NCI-H2227 treated with DMSO at 0.1 percent for 48 hours (cell line): ENCODE measurements at regions not wholly inside any gene's neighbourhood (a gene's known extent, or its start where the extent isn't known, plus 50 kb on each side); places are given as distances from the start of the nearest gene placed in this dataset.
"Not testable (repeated sequence)": the region's sequence is repeated elsewhere in the genome, so short reads cannot be mapped to it uniquely, and the experiment has no call there.

Experiments used
- DNase-seq: peaks from one replicate; lab custom pipeline; 2025; lab: John Stamatoyannopoulos, UW

DNA sequence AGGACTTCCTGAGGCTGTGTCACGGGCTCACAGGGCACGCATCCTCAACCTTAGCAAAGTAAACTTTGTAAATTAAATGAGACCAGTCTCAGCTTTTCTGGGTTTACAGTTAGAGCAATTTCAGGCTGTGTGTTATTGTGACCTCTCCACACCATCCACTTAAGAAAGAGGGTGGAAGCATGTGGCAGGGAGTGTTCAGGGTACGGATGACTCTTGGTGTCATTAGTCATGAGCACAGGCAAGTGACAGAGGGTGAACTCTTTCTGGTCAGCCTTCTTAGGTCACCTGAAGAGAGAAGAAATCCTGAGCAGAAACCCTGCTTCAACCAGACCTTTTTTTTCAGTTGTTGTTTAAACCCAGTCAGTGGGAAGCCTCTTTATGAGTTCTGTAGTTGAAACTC is 207.9 kb downstream of the ICOS start:
- DNase-seq: no peak

DNA sequence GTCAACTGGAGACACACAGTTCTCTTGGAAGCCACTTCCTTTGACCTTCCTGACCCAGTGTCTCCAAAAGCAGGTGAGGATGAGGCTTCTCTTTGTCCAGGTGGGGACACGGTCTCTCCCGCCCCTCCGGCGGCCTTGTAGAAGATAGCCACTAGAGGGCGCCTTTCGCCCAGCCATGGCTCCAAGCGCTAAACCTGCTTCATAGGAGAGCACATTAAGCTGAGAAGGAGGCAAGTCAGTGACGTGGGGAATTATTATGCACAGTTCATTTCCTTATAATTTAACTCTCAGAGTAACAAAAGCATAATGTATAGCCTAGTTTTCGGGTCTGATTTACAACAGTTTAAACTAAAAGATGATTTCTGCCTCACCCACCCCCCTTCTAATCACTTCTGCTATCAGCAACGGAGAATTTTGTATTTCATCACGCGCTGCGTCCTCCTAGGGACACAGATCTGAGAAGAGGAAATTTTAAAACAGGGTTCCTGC is 208.7 kb downstream of the ICOS start:
- DNase-seq: peak; percentile 87

DNA sequence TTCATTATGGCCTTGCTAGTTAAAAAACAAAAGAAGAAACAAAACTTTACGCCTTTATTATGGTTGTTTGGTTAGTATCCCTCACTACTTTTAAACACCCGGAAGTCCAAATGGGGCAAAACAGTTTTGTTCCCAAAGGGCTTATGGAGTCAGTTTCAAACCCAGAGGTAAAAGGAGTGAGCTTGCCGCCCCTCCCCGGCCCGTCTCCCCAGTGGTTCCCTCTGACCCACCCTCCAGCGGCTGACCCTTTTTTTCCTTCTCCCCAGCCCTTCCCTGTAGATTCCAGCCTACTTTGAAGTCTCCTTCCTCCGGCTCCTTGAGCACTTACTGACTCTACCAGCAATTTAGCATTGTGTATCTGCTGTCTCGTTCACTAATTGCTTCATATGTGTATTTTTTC is 209.2 kb downstream of the ICOS start:
- no peak for DNase-seq

DNA sequence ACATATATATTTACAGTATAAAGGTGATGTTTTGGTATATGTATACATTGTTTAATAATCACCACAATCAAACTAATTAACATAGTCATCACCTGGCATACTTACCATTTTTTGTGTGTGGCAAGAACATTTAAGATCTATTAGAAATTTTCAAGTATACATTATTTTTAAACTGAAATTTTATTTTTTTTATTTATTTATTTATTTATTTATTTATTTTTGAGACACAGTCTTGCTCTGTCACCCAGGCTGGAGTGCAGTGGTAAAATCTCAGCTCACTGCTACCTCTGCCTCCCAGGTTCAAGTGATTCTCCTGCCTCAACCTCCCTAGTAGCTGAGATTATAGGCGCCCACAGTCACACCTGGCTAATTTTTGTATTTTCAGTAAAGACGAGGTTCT is 210.5 kb downstream of the ICOS start:
- not testable (repeated sequence) for DNase-seq

DNA sequence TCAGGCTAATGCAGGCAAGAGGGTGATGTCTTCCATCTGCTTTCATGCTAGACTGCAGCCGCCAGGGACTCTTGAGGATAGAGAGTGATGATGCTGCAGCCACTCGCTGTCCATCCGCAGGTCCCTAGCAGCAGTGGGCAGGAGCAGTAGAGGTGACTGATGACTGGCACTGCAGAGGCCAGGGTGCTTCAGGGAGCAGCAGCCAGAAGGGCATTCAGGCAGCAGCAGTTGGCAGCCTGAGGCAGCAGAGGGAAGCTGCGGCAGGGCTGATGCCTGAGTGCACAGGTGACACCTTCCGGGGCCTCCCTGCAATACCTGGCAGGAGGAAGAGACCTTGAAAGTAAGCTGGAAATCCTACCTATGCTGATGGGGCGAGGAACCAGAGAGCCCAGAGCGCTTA is 214.2 kb downstream of the ICOS start:
- peak; percentile 50 for DNase-seq

DNA sequence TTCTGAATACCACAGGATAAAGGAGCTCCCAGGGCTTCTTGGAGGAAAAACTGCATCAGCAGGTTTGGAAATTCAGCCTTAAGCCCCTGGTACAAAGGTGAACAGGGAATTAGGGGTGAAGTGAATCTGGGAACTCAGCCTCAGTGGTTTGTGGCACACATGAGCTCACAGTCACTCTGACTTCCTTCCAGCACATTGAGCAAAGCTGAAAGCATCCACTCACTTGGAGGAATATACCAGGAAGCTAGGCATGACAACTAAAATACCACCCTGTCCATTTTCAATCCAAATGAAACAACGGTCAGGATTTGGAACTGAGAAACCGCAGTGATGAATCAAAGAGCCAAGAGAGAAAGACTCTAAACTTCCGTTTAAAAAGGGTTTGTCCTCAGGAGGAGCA is 216.1 kb downstream of the ICOS start:
- DNase-seq: peak; percentile 23

DNA sequence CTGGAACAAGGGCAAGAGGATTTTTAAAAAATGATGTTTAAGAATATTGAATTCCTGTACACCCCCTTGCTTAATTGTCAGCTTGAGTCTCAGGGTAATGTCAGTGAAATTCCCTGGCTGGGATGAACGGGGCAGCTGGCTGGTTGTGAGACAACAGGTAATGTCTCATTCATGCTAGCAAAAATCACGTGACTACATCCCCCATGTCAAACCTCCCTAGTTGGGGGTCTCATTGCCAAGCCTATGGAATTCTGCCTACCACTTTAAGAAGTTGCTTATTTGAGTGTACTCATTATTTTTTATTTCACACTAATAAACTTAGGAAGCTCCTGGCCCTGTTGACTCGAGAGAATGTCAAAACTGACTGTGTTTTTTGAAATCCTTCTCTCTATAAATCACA is 218.3 kb downstream of the ICOS start:
- DNase-seq: no peak

DNA sequence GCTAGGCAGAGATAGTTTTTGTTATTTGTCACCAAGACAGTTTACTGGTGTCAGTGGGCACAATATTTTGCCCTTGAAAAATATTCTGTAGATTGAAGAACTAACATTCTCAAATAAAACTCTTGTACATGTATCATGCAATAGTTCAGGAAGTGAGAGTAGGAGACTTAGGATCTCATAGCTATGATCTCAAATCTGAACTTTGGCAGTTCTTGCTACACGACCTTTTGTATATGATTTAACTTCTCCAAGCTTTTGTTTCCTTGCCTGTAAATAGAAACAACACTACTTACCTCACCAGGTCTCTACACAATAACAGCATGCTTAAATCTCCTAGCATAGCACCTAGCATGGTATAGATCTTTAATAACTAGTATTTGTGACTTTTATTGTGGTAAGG is 219.9 kb downstream of the ICOS start:
- no peak for DNase-seq

DNA sequence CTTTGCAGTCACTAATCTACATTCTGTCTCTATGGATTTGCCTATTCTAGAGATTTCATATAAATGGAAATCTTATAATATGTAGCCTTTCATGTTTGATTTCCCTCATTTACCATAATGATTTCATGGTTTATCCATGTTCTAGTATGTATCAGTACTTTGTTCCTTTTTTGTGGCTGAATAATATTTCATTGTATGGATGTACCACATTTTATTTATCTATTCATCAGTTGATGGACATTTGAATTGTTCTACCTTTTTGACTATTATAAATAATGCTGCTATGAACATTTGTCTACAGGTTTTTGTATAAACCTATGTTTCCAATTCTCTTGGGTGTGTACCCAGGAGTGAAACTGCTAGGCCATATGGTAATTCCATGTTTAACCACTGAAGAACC is 221.1 kb downstream of the ICOS start:
- DNase-seq: no peak

DNA sequence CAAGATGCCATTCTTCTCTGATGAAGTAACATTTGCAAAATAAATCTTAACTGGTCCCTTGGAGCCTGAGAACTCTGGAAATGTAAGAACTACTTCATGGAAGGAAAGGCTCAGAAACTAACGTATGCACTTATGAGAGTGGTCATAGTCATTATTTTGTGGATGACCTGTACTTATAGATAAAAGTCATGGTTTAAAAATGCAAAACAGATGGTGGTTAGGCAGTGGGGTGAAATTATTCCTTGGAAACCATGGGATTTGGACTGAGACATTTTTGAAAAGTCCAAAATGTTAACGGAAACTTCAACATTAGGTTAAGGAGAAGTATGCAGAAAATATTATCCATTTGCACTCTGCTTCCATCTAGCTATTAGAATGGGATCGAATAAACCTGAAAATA is 223.0 kb downstream of the ICOS start:
- DNase-seq: no peak

DNA sequence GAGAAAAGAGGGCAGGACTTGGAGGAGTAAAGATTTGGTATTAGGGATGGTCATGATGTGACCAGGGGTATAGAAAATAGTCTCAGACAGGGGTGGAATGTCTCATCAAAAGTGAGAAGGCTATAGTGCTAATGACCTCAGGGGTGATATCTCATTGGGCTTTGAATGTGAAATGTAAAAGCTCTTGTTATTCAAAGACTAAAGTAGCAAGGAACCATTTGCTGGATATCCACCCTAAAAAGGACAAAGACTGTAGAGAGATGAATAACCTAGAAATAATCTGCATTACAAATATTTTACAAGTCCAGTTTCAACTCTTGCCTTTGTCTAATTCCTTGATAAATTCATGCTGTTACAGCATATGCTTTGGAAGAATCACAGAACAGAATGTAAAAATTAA is 224.4 kb downstream of the ICOS start:
- no peak for DNase-seq

DNA sequence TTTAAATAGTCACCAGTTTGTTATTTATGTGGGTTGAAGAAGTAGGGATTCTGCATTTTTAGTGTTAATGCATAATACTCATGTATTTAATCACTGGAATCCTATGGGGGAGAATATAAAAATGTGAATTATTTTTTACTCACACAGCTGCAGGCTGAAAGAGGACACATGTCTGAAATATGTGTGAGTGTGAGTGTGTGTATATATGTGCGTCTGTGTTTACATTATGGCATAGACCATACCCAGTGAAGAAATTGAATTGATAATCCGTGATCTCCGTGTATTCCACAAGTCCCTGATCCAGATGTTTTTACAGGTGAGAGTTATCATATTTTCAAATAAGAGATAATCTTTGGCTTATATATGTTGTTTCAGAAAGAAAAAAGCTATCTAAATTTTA is 225.3 kb downstream of the ICOS start:
- DNase-seq: no peak

DNA sequence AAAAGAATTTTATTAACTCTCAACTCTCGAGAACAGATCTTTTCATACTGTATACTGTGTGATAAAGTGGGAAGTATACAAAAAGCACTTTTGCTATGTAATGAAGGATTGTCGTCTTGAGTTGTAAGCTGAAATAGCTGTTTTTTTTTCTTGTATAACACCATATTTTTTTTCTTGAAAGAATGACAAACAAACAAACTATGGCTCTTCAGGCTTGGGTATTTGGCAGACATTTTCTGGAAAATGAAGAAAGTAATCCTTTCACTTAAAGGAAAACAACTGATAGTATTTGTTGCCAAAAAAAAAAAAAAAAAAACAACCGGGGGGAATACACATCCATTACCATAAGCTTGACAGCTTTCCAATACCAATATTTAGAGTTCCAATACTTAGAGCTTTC is 230.4 kb downstream of the ICOS start:
- DNase-seq: no peak

DNA sequence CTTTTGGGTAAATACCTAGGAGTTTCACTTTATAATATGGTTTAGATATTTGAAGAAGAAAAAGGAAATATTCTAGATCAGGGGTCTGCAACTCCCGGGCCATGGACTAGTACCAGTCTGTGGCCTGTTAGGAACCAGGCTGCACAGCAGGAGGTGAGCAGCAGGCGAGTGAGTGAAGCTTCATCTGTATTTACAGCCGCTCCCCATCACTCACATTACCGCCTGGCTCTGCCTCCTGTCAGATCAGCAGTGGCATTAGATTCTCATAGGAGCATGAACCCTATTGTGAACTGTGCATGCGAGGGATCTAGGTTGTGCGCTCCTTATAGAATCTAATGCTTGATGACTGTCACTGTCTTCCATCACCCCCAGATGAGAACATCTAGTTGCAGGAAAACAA is 231.1 kb downstream of the ICOS start:
- not testable (repeated sequence) for DNase-seq

DNA sequence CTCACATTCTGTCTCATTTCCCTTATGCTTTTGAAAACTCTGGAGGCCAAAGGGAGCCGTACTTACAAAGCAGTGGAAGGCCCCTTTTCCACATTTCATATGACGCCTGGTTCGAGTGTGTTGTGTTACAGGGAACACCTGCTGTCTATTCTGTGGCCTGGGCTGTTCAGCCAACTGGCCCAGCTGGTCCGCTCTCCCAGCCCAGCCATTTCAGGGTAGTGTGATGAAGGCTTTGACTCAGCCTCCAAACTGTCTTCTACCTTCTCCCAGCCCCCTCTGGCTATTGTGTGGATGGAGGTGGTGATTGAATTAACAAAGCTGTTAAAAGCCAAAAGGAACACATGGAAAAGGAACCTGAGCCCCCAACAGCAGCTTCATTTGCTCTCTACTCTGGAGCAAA is 233.8 kb downstream of the ICOS start:
- peak; percentile 46 for DNase-seq

DNA sequence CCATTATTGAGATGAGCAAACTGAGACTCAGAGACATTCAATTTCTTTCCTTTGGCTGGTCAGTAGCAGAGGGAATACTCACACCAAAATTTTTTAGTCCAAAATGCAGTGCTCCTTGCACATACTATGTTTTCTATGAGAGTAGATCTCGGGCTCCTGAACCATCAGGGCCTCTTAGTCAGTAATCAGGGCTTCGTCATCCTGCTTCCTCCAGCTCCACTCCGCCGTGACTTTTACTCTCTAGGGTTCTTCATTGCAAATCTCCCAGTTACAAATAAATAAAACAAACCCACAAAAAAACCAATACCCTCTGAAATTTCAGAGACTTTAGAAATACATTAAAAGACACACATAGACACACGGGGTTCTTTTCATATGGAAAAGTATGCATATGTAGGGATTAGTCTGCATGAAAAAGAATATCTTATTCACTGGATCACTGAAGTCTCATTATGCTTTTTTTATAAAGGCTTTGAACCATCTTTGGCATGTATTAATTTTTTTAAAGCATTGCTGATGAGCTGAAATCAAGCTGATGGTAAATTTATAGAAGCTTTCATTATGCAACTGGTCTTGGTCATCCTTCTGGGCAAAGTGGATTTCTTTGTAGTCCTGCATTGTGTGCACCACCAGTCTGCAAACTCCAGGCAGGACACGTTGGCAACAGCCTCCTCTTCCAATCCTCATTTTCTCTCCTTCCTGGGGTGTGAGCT is 235.0 kb downstream of the ICOS start:
- DNase-seq: no peak

DNA sequence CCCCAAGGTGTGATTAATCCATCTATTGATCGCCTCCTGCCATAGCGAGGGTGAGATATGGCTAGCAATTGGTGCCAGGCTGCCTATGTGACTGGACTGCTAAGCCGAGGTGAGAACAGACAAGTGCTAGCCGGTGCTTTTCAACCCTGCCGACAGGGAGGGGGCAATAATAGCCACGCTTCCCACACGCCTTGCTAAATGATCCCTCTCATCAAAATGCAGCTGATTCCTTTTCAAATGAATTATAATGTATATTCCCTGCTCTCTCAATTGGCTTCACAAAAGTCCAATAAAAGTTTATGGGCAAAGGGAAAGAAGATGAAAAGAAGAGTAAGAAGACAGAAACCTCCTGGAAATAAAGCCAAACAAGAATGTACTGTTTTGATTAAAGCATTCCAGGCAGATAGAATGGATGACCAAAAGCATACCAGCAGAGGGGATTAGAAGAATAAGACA is 235.6 kb downstream of the ICOS start:
- no peak for DNase-seq

DNA sequence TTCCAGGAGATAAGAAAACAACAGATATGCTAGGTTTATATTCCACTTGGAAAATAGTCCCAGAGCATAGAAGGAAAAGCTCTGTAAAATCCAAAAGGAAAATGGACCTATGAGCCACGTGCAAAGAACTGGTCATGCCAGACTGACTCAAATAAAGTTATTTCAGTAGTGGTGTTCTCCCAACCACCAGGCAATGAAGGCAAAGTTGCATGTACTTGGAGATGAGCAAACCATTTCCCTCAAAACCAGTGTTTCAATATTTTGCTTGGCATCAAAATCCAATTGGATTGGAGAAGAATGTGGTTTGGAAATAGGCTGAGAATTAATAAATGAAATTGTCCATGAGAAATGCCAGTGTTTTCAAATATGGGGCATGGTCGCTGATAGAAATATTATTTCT is 237.5 kb downstream of the ICOS start:
- no peak for DNase-seq

DNA sequence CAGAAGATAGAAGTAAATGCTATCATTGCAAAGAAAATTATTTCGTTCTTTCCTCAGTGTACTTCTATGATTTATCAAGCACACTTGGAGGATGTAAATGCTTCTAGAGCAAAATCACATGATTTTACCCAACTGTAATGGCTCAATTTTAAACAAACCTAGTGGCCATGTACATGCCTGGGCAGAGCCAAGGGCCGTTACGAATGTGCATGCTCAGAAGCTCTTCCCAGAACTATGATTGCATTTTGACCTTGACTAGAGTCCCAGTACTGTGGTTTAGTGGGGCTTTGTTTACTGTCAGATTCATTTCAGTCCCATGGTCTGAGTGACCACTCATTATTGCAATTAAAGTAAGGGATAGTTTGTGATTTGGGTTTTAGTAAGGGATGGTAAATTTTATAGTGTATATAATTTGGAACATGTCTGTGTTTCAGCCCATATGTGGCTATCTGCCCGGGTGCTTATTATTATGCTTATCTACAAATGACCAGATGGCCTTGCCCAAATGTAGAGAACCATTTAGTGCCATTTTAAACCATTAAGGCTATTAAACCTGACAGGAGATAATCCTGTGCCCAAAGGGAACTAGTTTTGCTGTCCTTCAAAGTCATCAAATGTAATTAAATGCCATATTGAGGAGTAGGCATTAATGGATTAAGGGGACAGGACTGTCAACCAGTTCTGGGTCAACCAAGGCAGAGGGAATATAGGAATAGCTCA is 239.1 kb downstream of the ICOS start:
- no peak for DNase-seq

DNA sequence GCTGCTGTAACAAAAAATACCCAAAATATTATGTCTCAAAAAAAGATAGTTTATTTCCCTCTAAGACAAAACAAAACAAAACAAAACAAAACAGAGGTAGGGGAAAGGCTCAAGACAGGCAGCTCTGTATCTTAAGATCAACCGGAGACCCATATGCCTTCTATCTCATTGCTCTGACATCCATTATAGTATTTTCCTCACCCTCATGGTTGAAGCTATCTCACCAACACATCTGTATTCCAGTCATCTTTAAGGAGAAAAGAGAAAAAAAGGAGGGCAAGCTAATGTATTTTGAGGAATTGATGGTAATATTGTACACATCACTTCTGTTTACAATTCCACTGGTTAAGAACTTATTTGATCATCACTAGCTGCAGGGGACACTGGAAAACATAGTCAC is 239.7 kb downstream of the ICOS start:
- no peak for DNase-seq

DNA sequence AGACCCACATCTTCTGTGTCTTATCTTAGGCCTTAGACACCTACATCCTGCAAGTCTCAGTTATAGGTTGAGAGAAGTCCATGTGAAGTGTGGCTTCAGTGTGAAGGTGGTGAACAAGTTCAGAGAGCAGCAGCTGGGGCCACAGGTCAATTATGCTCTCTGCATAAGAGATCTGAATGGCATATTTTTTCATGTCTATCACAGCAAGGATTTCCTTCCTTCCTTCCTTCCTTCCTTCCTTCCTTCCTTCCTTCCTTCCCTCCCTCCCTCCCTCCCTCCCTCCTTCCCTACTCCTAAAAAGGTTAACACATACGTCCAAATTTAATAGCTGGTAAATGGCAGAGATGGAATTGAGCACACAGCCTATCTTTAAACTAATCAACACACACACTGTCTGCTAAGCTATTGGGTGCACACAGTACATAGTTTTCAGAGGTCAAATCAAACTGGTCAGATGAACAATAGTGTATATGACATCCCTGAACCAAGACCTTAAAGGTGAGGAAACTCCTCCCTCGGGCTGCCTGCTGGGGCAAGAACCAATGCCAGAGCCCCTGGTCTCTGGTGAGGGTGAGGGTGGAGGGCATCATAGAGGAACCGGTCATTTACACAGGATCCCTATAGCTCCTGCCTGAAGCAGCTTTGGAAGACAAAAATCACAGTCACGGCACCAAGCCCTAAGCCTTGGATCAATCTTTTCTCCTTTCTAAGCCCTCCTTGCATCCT is 240.9 kb downstream of the ICOS start:
- DNase-seq: no peak

DNA sequence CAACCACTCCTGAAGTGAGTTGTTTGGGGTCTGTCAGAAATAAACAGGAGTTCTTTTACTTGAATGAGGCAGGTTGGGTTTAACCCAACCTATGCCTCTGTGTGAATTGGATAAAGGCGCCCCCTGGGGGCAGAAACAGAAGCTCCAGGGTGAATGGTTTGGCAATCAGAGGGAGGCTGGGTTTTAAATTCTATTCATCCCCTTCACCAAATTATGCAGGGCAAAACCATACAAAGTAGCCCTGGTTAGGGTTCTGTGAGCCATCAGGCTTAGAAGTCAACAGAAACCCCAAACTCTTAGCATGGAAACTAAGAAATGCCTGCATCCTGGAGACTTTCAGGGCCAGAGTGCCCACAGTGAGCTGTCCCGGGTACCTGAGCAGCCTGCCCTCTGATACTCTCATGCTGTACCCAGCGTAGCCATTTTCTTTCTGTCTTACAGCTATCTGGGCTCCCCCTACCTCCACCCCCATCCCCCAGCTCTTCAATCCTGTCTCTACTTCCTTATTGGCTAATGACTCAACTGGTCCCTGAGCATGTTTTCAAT is 241.5 kb downstream of the ICOS start:
- no peak for DNase-seq

DNA sequence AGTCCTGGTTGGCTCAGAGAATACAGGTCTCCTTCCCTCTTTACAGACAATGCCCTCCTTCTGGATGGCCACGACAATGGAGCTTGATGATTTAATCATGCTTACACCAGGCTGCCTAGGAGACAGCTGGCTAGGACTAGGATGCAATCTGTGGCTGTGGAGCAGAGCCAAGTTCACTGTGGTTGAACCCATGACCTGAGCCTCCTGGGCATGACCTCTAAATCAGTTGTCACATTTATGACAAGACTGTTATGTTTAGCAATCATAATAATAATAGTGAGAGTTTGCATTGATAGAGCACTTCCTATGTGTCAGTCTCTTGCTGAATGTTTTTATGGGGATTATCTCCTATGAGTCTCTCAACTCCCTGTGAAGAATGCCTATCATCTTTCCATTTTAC is 244.1 kb downstream of the ICOS start:
- DNase-seq: peak; percentile 46
